HUES48 (cell line): ENCODE measurements at regions not wholly inside any gene's neighbourhood (a gene's known extent, or its start where the extent isn't known, plus 50 kb on each side); places are given as distances from the start of the nearest gene placed in this dataset.

Experiments used
- H3K27ac ChIP-seq: one replicate; pipeline ENCODE4 v1.7.0; 2013; ENCODE audit warnings: low read depth, low read length, inconsistent platforms
- H3K27me3 ChIP-seq: 2 replicates; pipeline ENCODE4 v1.6.1; 2013; ENCODE audit warnings: mild to moderate bottlenecking, low read length; ENCODE audit not compliant: control insufficient read depth, insufficient read depth
- H3K36me3 ChIP-seq: 2 replicates; pipeline ENCODE4 v1.6.1; 2013; ENCODE audit warnings: low read length; ENCODE audit not compliant: control insufficient read depth, insufficient read depth
- H3K4me1 ChIP-seq: 2 replicates; pipeline ENCODE4 v1.6.1; 2013; ENCODE audit warnings: mild to moderate bottlenecking, low read length; ENCODE audit not compliant: control insufficient read depth, insufficient read depth
- H3K4me3 ChIP-seq: 2 replicates; pipeline ENCODE4 v1.5.1; 2013; ENCODE audit warnings: mild to moderate bottlenecking, low read depth, low read length
- H3K9ac ChIP-seq: 2 replicates; pipeline ENCODE4 v1.6.1; 2013; ENCODE audit warnings: mild to moderate bottlenecking, low read depth, low read length, moderate library complexity
- H3K9me3 ChIP-seq: 2 replicates; pipeline ENCODE4 v1.6.1; 2013; ENCODE audit warnings: low read length; ENCODE audit not compliant: control insufficient read depth, insufficient read depth

- peaks cover 17% of the 10 kb centered on the region for H3K9me3 ChIP-seq
- H3K4me3 ChIP-seq: no peak overlapping the region
- no peaks in the 10 kb centered on the region for H3K36me3 ChIP-seq
- no peak overlapping the region for H3K27ac ChIP-seq
- no peaks in the 10 kb centered on the region for H3K4me1 ChIP-seq
- H3K27me3 ChIP-seq: no peaks in the 10 kb centered on the region
- no peak overlapping the region for H3K9ac ChIP-seq
Observed at GRCh38 chr1:188261849-188262248, 1433.1 kb downstream of the PLA2G4A start.

- Histone ChIP-seq H3K9me3 (peaks cover 8% of the 10 kb centered on the region), H3K36me3 (no peaks in the 10 kb centered on the region), H3K9ac (no peak overlapping the region), H3K4me1 (no peaks in the 10 kb centered on the region), H3K27ac (no peak overlapping the region), H3K4me3 (no peak overlapping the region), H3K27me3 (no peaks in the 10 kb centered on the region)
Observed at GRCh38 chr1:188269956-188270355, 1441.2 kb downstream of the PLA2G4A start.

GRCh38 chr1:188270497-188270896 is 1441.7 kb downstream of the PLA2G4A start:
- H3K9me3 ChIP-seq: peaks cover 8% of the 10 kb centered on the region
- no peaks in the 10 kb centered on the region for H3K36me3 ChIP-seq
- H3K9ac ChIP-seq: no peak overlapping the region
- no peaks in the 10 kb centered on the region for H3K27me3 ChIP-seq
- H3K4me3 ChIP-seq: no peak overlapping the region
- H3K27ac ChIP-seq: no peak overlapping the region
- H3K4me1 ChIP-seq: no peaks in the 10 kb centered on the region

- H3K9ac ChIP-seq: no peak overlapping the region
- no peak overlapping the region for H3K4me3 ChIP-seq
Observed at GRCh38 chr1:188277771-188278170, 1449.0 kb downstream of the PLA2G4A start.

GRCh38 chr1:188281921-188282320 is 1453.2 kb downstream of the PLA2G4A start:
- H3K9ac ChIP-seq: no peak overlapping the region
- no peaks in the 10 kb centered on the region for H3K36me3 ChIP-seq
- H3K27ac ChIP-seq: no peak overlapping the region
- no peaks in the 10 kb centered on the region for H3K4me1 ChIP-seq
- H3K4me3 ChIP-seq: no peak overlapping the region
- H3K9me3 ChIP-seq: no peaks in the 10 kb centered on the region
- H3K27me3 ChIP-seq: no peaks in the 10 kb centered on the region

More at GRCh38 chr1:188277771-188278170, 1449.0 kb downstream of the PLA2G4A start:
- Histone ChIP-seq H3K36me3 (no peaks in the 10 kb centered on the region), H3K27ac (no peak overlapping the region), H3K9me3 (no peaks in the 10 kb centered on the region), H3K4me1 (no peaks in the 10 kb centered on the region), H3K27me3 (no peaks in the 10 kb centered on the region)

- Histone ChIP-seq H3K9me3 (no peaks in the 10 kb centered on the region), H3K9ac (no peak overlapping the region), H3K4me3 (no peak overlapping the region), H3K4me1 (peaks cover 5% of the 10 kb centered on the region), H3K27ac (no peak overlapping the region), H3K36me3 (no peaks in the 10 kb centered on the region), H3K27me3 (no peaks in the 10 kb centered on the region)
Observed at GRCh38 chr1:188295157-188295556, 1466.4 kb downstream of the PLA2G4A start.

GRCh38 chr1:188302746-188303145 is 1474.0 kb downstream of the PLA2G4A start:
- no peak overlapping the region for H3K9ac ChIP-seq
- H3K27me3 ChIP-seq: no peaks in the 10 kb centered on the region
- H3K9me3 ChIP-seq: no peaks in the 10 kb centered on the region
- no peak overlapping the region for H3K27ac ChIP-seq
- peaks cover 2% of the 10 kb centered on the region; the same call in 1 of the 2 replicates for H3K4me1 ChIP-seq
- no peak overlapping the region for H3K4me3 ChIP-seq
- H3K36me3 ChIP-seq: no peaks in the 10 kb centered on the region

- Histone ChIP-seq H3K4me3 (no peak overlapping the region), H3K9me3 (no peaks in the 10 kb centered on the region), H3K27me3 (no peaks in the 10 kb centered on the region), H3K36me3 (no peaks in the 10 kb centered on the region), H3K27ac (no peak overlapping the region), H3K9ac (no peak overlapping the region), H3K4me1 (no peaks in the 10 kb centered on the region)
Observed at GRCh38 chr1:188314557-188315137, 1485.9 kb downstream of the PLA2G4A start.

- no peak overlapping the region for H3K27ac ChIP-seq
- no peaks in the 10 kb centered on the region for H3K9me3 ChIP-seq
- no peaks in the 10 kb centered on the region for H3K27me3 ChIP-seq
Observed at GRCh38 chr1:188317894-188318293, 1489.1 kb downstream of the PLA2G4A start.

GRCh38 chr1:188325211-188325610 is 1496.5 kb downstream of the PLA2G4A start:
- H3K9ac ChIP-seq: no peak overlapping the region
- H3K36me3 ChIP-seq: no peaks in the 10 kb centered on the region
- no peaks in the 10 kb centered on the region for H3K9me3 ChIP-seq
- peaks cover 11% of the 10 kb centered on the region for H3K4me1 ChIP-seq
- no peak overlapping the region for H3K4me3 ChIP-seq
- no peak overlapping the region for H3K27ac ChIP-seq
- H3K27me3 ChIP-seq: no peaks in the 10 kb centered on the region

More at GRCh38 chr1:188317894-188318293, 1489.1 kb downstream of the PLA2G4A start:
- peaks cover 16% of the 10 kb centered on the region for H3K4me1 ChIP-seq
- no peak overlapping the region for H3K9ac ChIP-seq
- no peaks in the 10 kb centered on the region for H3K36me3 ChIP-seq
- no peak overlapping the region for H3K4me3 ChIP-seq

GRCh38 chr1:188343914-188344313 is 1515.2 kb downstream of the PLA2G4A start:
- no peaks in the 10 kb centered on the region for H3K27me3 ChIP-seq
- H3K9ac ChIP-seq: no peak overlapping the region
- H3K27ac ChIP-seq: no peak overlapping the region
- no peaks in the 10 kb centered on the region for H3K36me3 ChIP-seq
- no peaks in the 10 kb centered on the region for H3K9me3 ChIP-seq
- H3K4me3 ChIP-seq: no peak overlapping the region
- no peaks in the 10 kb centered on the region for H3K4me1 ChIP-seq
